ENCODE measurements at regions not wholly inside any gene's neighbourhood (a gene's known extent, or its start where the extent isn't known, plus 50 kb on each side); places are given as distances from the start of the nearest gene placed in this dataset.

DNA sequence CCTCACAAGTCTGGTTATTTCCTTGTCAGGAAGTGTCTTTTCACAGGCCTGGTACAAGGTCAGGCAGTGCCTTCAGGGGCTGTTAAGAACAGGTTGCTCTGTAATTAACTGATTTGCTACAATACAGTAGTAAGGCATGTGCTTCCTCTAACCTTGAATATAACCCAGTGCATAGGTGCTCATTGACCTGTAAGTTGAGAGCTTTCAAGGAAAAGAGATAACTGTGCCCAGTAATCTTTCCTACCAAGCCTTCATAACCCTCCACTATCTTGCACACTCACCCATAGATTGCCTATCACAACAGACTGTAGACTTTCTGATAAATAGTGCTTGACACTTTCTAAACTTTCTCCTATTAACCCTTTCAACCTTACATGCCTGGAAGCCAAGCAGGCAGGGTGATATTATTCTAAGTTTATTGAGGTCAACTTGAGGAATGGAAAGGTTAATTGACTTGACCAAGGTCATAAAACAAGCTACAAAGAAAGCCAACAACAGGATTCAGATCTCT lies 148.1 kb downstream of the PPARGC1A start:
- no peak for DNase-seq

- DNase-seq, result no peak
Observed at GRCh38 chr4:23737571-23737970, 152.3 kb downstream of the PPARGC1A start.

DNA sequence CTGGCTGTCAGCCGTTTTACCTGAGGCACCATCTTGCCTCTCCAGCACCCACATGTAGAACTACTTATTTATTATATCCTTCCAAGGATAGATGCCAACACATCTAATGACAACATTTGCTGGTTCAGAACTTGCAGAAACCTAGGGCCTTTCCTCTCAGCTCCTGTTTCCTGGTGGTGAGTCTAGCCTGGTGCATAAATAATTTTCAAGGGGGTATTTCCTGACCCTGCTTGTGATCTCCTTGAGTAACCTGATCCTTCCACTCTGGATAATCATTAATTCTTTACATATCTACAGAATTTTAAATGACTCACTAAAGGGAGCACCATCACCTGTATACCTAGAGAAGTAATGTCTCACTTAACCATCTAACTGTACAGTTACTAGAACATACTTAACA lies 153.4 kb downstream of the PPARGC1A start:
- DNase-seq, result no peak

- DNase-seq, result no peak
Observed at GRCh38 chr4:23734000-23734399, 155.8 kb downstream of the PPARGC1A start.

DNA sequence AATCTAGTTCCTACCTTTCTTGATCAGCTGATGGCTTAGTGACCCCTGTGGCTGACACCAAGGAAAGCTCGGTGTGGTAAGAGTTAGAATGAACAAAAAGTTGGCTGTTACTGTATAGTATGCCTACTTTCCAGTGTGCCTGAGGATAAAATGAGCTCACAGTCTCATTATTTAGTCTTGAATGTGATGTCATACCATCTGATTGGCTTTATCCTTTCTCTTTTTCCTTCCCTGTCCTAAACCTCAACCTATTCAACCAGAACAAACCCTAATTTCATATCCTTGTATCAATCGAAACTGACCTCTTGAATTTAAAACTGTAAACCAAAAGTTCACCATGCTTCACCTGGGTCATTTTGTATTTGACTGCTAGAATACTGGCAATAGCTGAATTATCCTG lies 156.4 kb downstream of the PPARGC1A start:
- DNase-seq, result no peak

GRCh38 chr4:23730998-23731397 lies 158.8 kb downstream of the PPARGC1A start:
- no peak for DNase-seq

GRCh38 chr4:23728971-23729370 lies 160.9 kb downstream of the PPARGC1A start:
- no peak for DNase-seq

- no peak for DNase-seq
Observed at GRCh38 chr4:23728393-23728792, 161.5 kb downstream of the PPARGC1A start.

- no peak for DNase-seq
Observed at GRCh38 chr4:23720556-23720955, 169.3 kb downstream of the PPARGC1A start.

DNA sequence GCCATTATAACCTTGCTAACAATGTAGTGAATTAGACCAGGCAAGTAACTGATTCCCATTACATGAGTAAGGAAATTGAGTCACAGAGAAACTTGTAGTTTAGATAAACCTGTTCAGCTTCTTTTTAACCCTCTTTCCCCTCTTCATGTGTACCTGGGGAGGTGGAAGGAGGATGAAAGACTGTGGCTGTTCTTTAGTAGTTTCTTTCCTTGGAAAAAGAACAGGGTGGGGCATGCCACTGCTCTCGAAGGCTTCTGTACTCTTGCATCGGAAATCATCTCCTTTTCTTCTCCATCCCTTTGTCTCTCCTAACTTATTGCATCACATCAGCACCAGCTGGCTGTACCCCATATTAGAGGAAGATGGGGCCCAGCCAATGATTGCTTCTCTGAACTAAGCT lies 171.4 kb downstream of the PPARGC1A start:
- no peak for DNase-seq

DNA sequence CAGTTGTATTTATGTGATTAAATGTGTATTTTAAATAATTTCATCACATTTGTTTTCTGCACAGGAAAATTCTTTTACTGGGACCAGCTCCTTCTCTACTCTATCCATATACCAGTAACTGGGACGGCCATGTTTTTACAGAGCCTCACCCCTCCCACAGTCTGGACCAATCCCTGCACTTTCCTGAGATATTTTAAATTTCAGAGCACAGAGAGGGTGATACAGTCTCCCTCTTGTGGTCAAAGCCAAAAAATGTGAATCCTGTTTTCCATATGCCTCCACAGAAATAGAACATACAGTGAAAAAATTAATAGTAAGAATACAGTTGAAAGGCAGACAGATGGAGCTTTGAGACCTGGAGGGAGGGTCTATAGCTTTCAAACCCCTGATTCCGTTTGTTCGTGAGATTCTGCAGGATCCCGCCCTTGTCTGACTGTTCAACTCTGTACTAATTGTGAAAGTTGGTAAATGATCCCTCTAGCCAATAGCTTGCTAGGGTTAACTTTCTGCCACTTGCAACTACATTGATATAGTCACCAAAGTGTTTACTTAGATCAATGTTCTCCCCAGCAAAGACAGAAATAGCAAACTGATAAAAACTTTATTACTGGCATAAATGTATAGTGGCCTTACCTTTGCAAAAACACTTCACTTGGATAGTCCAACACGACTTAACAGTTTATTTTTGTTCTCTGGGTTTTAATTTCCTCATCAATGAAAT lies 172.2 kb downstream of the PPARGC1A start:
- DNase-seq, result no peak

- no peak for DNase-seq
Observed at GRCh38 chr4:23710298-23710697, 179.5 kb downstream of the PPARGC1A start.

DNA sequence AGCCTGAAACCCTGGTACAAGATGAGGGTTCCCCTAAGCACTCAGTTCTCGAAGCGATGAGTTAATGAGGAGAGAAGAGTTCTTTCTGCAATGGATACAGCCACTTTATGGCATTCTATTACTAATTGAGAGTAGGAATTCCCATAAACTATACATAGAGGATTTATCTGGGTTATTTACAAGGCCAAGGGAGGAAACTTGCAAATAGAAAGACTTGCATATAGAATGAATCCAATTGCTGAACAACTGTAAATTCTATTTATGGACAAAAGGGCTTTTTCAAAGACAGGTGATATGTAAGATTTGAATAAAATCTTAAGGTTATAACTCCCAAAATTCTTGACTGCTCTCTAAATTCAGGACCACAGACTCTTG lies 182.2 kb downstream of the PPARGC1A start:
- DNase-seq, result no peak

GRCh38 chr4:23706972-23707651 lies 182.7 kb downstream of the PPARGC1A start:
- no peak for DNase-seq

- DNase-seq, result no peak
Observed at GRCh38 chr4:23700197-23700596, 189.7 kb downstream of the PPARGC1A start.

DNA sequence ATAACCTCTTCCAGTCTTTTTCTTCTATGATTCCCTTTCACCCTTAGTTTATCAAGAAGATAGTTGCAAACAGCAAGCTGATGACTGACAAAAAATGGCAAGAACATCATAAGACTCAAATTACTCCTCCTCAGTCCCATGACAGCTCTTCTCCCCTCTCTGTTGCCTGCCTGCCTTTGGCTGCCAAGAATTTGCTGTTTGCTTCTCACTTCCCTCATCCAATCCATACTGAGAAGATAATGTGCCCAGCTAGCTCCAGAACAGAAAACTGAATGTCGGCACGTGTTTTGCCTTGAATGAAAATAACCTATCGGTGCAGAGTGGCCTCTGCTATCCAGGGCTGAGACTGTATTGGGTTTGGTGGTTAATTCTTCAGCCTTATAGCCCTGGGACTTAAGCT lies 192.1 kb downstream of the PPARGC1A start:
- no peak for DNase-seq

DNA sequence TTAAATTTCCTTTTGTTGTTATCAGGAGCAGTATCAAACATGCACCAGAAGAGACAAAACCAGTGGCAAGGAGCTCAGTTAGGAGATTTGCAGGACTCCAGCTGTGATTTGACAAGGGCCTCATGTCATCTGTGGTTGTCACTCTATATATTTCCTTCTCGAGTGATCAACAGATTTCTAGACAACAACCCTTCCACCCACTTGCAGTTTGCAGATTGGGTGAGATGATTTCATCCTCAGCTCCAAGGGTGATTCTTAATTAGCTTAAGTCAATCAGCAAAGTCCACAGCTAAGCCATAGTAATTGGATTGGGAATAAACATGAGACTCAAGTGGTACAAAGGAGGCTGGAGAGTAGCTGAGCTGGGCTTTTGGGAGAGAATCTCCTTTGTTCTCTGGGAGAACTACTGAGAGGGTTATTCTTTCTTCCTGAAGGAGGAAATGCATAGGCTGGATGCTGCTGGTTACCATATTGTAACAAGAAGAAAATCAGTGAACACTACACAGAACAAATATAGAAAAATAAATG lies 192.8 kb downstream of the PPARGC1A start:
- no peak for DNase-seq

DNA sequence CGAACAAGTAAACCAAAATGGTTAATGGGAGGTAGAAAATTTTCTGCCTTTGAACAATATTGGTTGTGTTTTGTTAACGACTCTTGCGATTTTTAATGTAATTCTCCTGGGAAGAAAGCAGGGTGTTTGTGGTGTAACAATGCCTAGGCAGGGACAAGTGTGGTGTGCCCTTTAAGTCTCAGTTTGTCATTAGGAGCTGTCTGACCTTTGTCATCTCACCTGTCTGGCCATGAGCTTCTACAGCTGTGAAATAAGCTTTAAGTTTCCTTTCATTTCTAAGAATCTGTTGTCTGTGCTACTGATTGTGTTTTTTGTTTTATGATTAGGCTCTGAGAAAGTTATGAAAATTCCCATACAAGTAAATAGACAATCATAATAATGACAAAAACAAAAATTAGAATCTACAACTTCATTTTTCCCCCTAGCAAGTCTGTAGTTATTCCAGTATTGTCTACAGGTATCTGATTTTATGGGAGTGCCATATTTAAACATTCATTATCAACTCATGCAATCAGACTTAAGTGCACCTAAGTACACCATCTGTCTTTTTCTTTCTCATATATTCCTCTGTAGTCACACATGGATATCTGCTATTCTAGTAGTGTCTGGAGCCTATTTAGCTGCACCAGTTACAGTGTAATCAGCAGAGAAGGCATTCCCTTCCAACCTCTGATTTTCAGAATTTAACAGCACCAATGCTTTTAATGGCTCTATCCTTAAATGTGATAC lies 203.5 kb downstream of the PPARGC1A start:
- no peak for DNase-seq

DNA sequence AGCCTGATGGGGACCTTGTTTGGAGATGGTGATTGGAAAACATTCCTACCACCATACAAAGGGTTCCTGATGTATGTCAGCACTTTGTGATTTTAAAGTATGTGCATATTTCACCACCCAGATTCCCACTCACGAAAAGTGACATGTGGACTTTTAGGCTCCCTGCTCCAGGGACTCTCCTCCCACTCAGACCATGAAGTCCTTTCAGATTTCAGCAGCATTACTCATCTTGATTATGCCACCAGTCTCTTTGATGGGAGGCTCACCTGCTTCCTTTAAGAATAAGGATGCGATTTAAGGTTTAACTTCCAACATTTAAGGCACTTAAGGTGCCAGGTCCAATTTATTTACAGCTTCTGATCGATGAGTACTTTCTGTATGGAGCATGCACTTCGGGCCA lies 204.4 kb downstream of the PPARGC1A start:
- no peak for DNase-seq

GRCh38 chr4:23680671-23681518 lies 209.0 kb downstream of the PPARGC1A start:
- no peak for DNase-seq

GRCh38 chr4:23674694-23675093 lies 215.2 kb downstream of the PPARGC1A start:
- DNase-seq, result no peak

GRCh38 chr4:23667659-23668058 lies 222.2 kb downstream of the PPARGC1A start:
- no peak for DNase-seq

DNA sequence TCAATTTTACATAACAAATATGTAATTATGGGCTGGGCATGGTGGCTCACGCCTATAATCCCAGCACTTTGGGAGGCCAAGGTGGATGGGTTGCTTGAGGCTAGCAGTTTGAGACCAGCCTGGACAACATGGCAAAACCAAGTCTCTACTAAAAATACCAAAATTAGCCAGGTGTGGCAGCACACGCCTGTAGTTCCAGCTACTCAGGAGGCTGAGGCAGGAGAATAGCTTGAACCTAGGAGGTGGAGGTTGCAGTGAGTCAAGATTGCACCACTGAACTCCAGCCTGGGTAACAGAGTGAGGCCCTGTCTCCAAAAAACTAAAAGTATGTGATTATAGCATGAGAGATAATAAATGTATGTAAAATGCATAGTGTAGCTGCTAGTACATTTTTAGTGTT lies 229.0 kb downstream of the PPARGC1A start:
- no peak for DNase-seq
